HepG2 (cell line): ENCODE measurements at regions not wholly inside any gene's neighbourhood (a gene's known extent, or its start where the extent isn't known, plus 50 kb on each side); places are given as distances from the start of the nearest gene placed in this dataset.

Experiments
- ATAC-seq: fragments of 200-7000 bp; cut with Tn5 transposase; 3 replicates; pipeline ENCODE4 v1.9.1; 2020; ENCODE audit warnings: mild to moderate bottlenecking, moderate library complexity
- BruUV-seq: library from RNA; stranded (reverse); fragments of 400-500 nt; replicated peaks from 2 replicates; lab custom pipeline; 2021; lab: Mats Ljungman, UMichigan
- CTCF ChIA-PET: fragments of 300-600 bp; formaldehyde crosslinking; extraction: SDS; loops from one replicate; lab custom pipeline; 2021; ENCODE audit warnings: low total read pairs, inconsistent platforms, low intra/inter-chr PET ratio; lab: Yijun Ruan, JAX
- POLR2A ChIA-PET: fragments of 350-600 bp; sonication (Branson Sonifier 250); formaldehyde crosslinking; loops from one replicate; lab custom pipeline; 2020; ENCODE audit warnings: antibody characterized with exemption, inconsistent platforms; lab: Yijun Ruan, JAX
- DNase-seq: peaks from one replicate; pipeline ENCODE4 v3.0.0-alpha.2; 2015; ENCODE audit warnings: low spot score
- FAIRE-seq: peaks from 3 replicates; lab custom pipeline; 2011; peaks lifted over from hg19 to GRCh38; lab: Jason Lieb, UNC
- H2AFZ ChIP-seq: one replicate; pipeline ENCODE4 v1.6.1; 2011; ENCODE audit warnings: low read length, inconsistent platforms
- H3K27ac ChIP-seq: fragments of 300-600 bp; 3 replicates; pipeline ENCODE4 v1.8.0; 2011; ENCODE audit warnings: mixed run types, mild to moderate bottlenecking, mixed read lengths, low read length, inconsistent platforms; ENCODE audit not compliant: insufficient read depth; ENCODE audit errors: extremely low read length
- H3K27me3 ChIP-seq, 2 experiments: fragments of 200-600 bp in 1 of 2; 2 replicates in 1 of 2; 3 replicates in 1 of 2; pipeline versions ENCODE4 v1.6.0 to v1.8.0; 2011; ENCODE audit warnings: low read length in 2 of 2, mild to moderate bottlenecking in 2 of 2, moderate library complexity in 2 of 2, inconsistent platforms in 1 of 2; ENCODE audit not compliant: insufficient read depth in 2 of 2, control insufficient read depth in 1 of 2
- H3K36me3 ChIP-seq, 2 experiments: fragments of 200-600 bp in 1 of 2; replicated peaks in 1 of 2; 2 replicates in 1 of 2; 3 replicates in 1 of 2; pipeline versions ENCODE4 v1.5.1 to v1.8.0; 2011; ENCODE audit warnings: low read length in 2 of 2, inconsistent platforms in 1 of 2; ENCODE audit not compliant: insufficient read depth in 2 of 2, control insufficient read depth in 1 of 2
- H3K4me1 ChIP-seq: 2 replicates; pipeline ENCODE4 v1.5.1; 2012; ENCODE audit warnings: low read length, inconsistent platforms; ENCODE audit not compliant: insufficient read depth
- H3K4me2 ChIP-seq: 2 replicates; pipeline ENCODE4 v1.6.0; 2011; ENCODE audit warnings: low read depth, low read length, inconsistent platforms
- H3K4me3 ChIP-seq, 3 experiments: fragments of 200-600 bp in 1 of 3; sonication (generic), shearing (Covaris generic) in 1 of 3; replicated peaks in 1 of 3; 2 replicates each; pipeline ENCODE4 v1.5.1; 2011 to 2016; ENCODE audit warnings: low read length in 3 of 3, inconsistent platforms in 2 of 3, low read depth in 2 of 3, mild to moderate bottlenecking in 2 of 3, control low read depth in 1 of 3, mixed read lengths in 1 of 3; ENCODE audit not compliant: insufficient read depth in 1 of 3
- H3K79me2 ChIP-seq: one replicate; pipeline ENCODE4 v1.6.1; 2011; ENCODE audit warnings: low read length, inconsistent platforms; ENCODE audit not compliant: insufficient read depth
- H3K9ac ChIP-seq: 2 replicates; pipeline ENCODE4 v1.6.0; 2011; ENCODE audit warnings: mild to moderate bottlenecking, low read depth, low read length, inconsistent platforms; ENCODE audit not compliant: insufficient read depth
- H3K9me3 ChIP-seq: 2 replicates; pipeline ENCODE4 v1.5.1; 2012; ENCODE audit warnings: mild to moderate bottlenecking, low read length
- H4K20me1 ChIP-seq: 2 replicates; pipeline ENCODE4 v1.6.0; 2011; ENCODE audit warnings: inconsistent platforms, mild to moderate bottlenecking, low read length, moderate library complexity; ENCODE audit not compliant: insufficient read depth
- ARHGAP35 ChIP-seq: sonication (generic); formaldehyde crosslinking; IDR thresholded peaks from 2 replicates; pipeline ENCODE4 v1.9.0; 2022; ENCODE audit warnings: mild to moderate bottlenecking, inconsistent platforms, moderate library complexity, missing genetic modification reagents, borderline replicate concordance
- KLF15 ChIP-seq: sonication (generic); formaldehyde crosslinking; IDR thresholded peaks from 2 replicates; pipeline ENCODE4 v1.8.1; 2023; ENCODE audit warnings: borderline replicate concordance, mild to moderate bottlenecking, inconsistent platforms, missing genetic modification reagents, mixed read lengths
- THAP7 ChIP-seq: sonication (generic); formaldehyde crosslinking; IDR thresholded peaks from 2 replicates; pipeline ENCODE4 v1.8.1; 2023; ENCODE audit warnings: mild to moderate bottlenecking, missing genetic modification reagents
- THAP8 ChIP-seq: sonication (generic); formaldehyde crosslinking; IDR thresholded peaks from 2 replicates; pipeline ENCODE4 v1.5.1; 2020; ENCODE audit warnings: missing genetic modification reagents, mild to moderate bottlenecking, borderline replicate concordance
- ZBTB25 ChIP-seq: IDR thresholded peaks from 2 replicates; pipeline ENCODE4 v1.6.1; 2018; ENCODE audit warnings: missing genetic modification reagents
- ZBTB49 ChIP-seq: sonication (generic); formaldehyde crosslinking; IDR thresholded peaks from 2 replicates; pipeline ENCODE4 v1.4.0; 2020; ENCODE audit warnings: missing genetic modification reagents, borderline replicate concordance
- ZNF256 ChIP-seq: sonication (generic); formaldehyde crosslinking; conservative IDR thresholded peaks from 2 replicates; pipeline ENCODE4 v1.4.0; 2020; ENCODE audit warnings: missing genetic modification reagents
- ZNF75D ChIP-seq: sonication (generic); formaldehyde crosslinking; IDR thresholded peaks from 2 replicates; pipeline ENCODE4 v1.8.1; 2023; ENCODE audit warnings: missing genetic modification reagents, mild to moderate bottlenecking, borderline replicate concordance
- WGBS: methylation state at CpG from one replicate; pipeline ENCODE4 v1.1.6; 2017; ENCODE audit warnings: low lambda C conversion rate; 5-methylcytosine and 5-hydroxymethylcytosine counted together
- in situ Hi-C: cut with HindIII; loops from 2 replicates; pipeline ENCODE4 v1.10.0; 2017; ENCODE audit warnings: low pct_unique_long_range_greater_than_20kb; ENCODE audit not compliant: extremely low pct_ligation_motif_present
- intact Hi-C: fragments of 100-400 bp; cut with micrococcal nuclease; formaldehyde crosslinking; loops from one replicate; pipeline ENCODE4 v1.10.0; 2022; ENCODE audit not compliant: unreplicated experiment

- peaks cover 15% of the 10 kb centered on the region for H3K4me1 ChIP-seq
- ATAC-seq: no peak
- no peaks in the 10 kb centered on the region for H3K9me3 ChIP-seq
- BruUV-seq: no TSS peak
- ChIA-PET CTCF (no interaction called here), POLR2A (no interaction called here)
- H3K36me3 ChIP-seq: no peaks in the 10 kb centered on the region
- no peak overlapping the region for H3K4me2 ChIP-seq
- no peak for TF ChIP-seq THAP7
- TF ChIP-seq ZNF256: no peak
- no peak for TF ChIP-seq KLF15
- no peak for TF ChIP-seq THAP8 (CRISPR knock-in tag)
- TF ChIP-seq ZBTB25 (CRISPR knock-in tag): no peak
- no peak for TF ChIP-seq ZNF75D
- TF ChIP-seq ZBTB49 (CRISPR knock-in tag): no peak
- TF ChIP-seq ARHGAP35 (CRISPR knock-in tag): no peak
- H4K20me1 ChIP-seq: no peaks in the 10 kb centered on the region
- in situ Hi-C loops: no loop called here
- 3% methylated on average over 5 of the region's 5 CpGs for WGBS
- intact Hi-C loops: no loop called here
- no peak overlapping the region; a peak in 1 of 6 replicates for H3K4me3 ChIP-seq
- no peak for FAIRE-seq
- no peaks in the 10 kb centered on the region for H3K79me2 ChIP-seq
- H3K9ac ChIP-seq: no peak overlapping the region
- no peaks in the 10 kb centered on the region for H3K27me3 ChIP-seq
- no peak overlapping the region for H2AFZ ChIP-seq
- no peak overlapping the region for H3K27ac ChIP-seq
- DNase-seq: no peak
Measured at GRCh38 chr5:146945617-146946084, 67.1 kb upstream of the PPP2R2B start.
